HG03439 (cell line): ENCODE measurements at regions not wholly inside any gene's neighbourhood (a gene's known extent, or its start where the extent isn't known, plus 50 kb on each side); places are given as distances from the start of the nearest gene placed in this dataset.

Source experiments
- ATAC-seq: cut with Tn5 transposase; IDR thresholded peaks from one replicate; pipeline ENCODE4 v1.9.1; 2021; ENCODE audit warnings: mild to moderate bottlenecking, moderate library complexity; ENCODE audit not compliant: unreplicated experiment

DNA sequence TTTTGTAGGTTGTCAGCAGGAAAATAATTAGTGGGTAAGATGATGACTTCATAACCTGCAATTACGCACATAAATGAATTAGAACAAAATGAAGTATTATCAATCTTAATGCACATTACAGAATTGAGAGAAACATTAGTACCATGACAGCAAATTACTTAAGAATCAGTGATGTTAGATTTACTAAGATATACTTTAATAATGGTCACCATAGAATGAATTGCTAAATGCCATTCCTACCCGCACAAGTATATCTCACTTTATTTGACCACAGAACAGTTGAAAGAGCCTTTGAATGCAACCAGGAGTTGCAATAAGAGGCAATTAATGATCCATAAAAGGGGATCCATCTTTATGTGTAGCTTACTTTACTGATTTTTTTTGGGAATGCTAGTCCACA lies 816.4 kb upstream of the AGA start:
- ATAC-seq: no peak

- ATAC-seq: no peak
Measured at GRCh38 chr4:178259566-178259965, 817.3 kb upstream of the AGA start.

DNA sequence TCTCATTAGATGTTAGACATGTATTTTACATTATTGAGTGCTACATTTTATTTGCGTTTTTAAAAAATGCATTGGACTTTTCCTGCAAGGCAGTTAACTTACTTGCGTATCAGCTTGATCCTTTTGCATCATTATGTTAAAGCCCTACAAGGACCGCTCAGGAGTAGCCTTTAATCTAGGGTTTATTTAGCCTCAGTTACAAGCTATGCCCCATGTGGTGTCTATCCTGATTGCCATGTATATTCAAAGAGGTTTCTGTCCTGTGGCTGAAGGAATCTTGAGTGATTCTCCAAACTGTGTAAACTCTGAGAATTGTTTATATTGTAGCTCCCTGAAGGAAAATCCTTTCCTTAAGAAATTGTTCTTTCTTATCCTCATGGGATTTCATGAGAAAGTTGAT lies 821.8 kb upstream of the AGA start:
- no peak for ATAC-seq

- ATAC-seq: no peak
Measured at GRCh38 chr4:178271386-178271785, 829.1 kb upstream of the AGA start.

- ATAC-seq: no peak
Measured at GRCh38 chr4:178273168-178273567, 830.9 kb upstream of the AGA start.

DNA sequence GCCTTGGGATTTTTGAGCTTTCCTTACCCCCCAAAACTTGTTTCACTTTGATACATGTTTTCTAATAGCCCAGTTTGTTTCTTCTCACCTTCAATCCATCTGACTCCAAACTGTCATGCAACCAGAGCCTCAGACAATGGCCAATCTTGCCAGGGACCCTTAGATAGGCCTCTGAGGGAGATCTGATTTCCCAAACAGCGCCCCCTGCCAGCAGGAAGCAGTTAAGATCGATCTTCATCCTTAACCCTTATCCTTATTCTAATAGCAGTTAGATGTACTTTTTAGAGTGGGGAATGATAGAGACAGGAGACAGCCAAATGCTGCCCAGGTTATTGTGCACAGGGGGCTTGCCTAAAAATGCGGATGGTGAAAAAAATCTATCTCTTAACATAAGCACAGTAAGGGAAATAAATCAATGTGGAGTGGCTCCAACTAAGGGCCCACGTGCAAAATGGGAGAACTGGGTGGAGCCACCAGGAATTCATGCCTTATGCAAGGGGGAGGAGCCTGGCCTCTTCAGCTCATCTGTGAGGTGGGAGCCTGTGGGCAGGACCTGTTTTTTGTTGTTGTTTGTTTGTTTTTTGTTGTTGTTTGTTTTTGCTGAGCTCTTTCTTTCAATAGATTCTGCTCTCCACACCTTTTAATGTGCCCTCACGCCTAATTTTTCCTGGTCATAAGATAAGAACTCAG lies 833.6 kb upstream of the AGA start:
- no peak for ATAC-seq

GRCh38 chr4:178280362-178280761 lies 838.1 kb upstream of the AGA start:
- no peak for ATAC-seq

DNA sequence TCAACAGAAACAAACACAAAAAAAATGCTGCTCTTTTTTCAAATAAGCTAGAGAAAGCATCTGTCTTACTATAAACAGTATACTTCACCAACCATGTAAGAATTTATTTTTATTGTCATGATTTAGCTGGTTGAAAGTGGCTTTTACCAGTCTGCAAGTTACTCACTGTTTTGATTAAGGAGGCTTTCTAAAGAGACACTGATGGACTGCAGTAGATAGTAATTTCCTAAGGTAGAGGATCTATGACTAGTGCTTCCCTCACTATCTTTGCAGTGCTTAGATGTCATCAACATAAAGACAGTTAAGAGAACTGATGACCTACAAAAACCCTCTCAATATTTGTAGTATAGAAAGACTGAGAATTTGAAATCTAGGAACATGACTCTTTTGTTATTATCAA lies 846.2 kb upstream of the AGA start:
- ATAC-seq: no peak

DNA sequence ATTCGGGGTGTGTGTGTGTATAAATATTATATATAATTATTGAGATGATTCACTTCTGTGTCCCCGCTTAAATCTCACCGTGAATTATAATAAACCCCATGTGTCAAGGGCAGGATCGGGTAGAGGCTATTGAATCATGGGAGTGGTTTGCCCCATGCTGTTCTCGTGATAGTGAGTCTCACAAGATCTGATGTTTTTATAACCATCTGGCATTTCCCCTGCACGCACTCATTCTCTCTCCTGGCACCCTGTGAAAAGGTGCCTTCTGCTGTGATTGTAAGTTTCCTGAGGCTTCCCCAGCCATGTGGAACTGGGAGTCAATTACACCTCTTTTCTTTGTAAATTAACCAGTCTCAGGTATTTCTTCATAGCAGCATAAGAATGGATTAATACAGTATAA lies 851.4 kb upstream of the AGA start:
- ATAC-seq: no peak

- no peak for ATAC-seq
Measured at GRCh38 chr4:178296669-178297068, 854.4 kb upstream of the AGA start.

GRCh38 chr4:178306565-178306964 lies 864.3 kb upstream of the AGA start:
- ATAC-seq: no peak

DNA sequence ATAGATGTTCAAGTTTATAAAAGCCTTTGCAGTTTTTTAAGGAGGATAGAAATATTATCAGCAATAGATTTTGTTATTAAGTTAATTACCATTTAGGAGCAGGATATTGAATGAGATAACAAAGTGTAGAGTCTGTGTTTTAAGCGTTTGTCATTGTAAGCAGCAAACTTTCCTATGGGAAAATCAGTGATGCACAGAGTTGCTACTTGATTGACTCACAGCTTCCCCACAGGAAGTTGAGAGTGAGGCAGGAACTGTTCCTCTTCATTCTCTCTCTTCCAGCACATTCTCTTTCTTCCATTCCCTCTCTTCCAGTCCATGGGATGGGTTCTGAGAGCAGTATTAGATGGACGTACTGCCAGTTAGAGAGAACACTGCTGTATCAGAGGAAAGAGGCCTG lies 867.7 kb upstream of the AGA start:
- no peak for ATAC-seq

- ATAC-seq: no peak
Measured at GRCh38 chr4:178311997-178312396, 869.8 kb upstream of the AGA start.

DNA sequence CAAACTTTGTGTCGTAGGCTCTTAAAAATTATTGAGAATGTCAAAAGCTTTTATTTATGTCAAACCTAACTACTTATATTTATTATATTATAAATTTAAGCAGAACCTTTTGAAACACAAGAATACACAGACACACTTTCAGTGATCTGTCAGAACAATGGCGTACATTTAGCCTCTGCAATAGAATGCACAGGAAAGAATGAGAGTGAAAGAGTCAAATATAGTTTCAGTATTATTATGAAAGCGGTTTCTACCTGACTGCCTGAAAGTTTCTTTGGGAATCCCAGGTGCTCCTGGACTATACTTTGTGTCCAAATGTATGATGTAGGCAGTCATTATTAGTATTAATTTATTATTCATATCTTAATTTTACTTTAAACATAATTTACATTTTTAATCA lies 872.0 kb upstream of the AGA start:
- ATAC-seq: no peak

DNA sequence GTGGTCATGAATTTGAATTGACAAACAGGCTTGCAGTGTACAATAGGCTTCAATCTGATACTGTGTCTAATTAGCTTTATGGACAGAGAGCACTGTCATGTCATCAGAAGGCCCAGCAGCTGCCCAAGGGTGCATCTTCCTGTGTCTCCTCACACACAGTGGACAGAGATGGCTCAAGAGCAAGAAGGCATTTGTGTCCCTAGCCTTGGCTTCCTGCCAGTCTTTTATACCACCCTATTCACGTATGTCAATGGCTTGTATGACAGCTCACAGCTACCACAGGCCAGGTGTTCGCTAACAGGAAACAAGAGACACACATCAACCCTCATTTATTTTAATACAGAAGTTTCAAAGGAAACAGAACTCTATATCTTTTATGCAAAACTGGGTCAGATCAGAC lies 874.0 kb upstream of the AGA start:
- no peak for ATAC-seq

DNA sequence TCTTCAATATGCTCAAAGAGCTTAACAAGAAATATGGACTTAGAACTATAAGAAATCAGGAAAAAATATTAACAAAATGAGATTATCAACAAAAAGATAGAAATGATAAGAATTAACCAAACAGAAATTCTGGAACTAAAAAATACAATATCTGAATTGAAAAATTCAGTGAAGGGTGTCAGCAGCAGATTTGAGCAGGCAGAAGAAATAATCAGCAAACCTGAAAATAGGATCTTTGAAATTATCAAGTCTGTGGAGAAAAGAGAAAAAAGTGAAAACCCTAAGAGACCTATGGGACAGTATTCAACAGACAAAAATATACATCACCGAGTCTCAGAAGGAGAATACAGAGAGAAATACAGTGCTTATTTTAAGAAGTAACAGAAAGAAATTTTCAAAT lies 877.8 kb upstream of the AGA start:
- no peak for ATAC-seq

DNA sequence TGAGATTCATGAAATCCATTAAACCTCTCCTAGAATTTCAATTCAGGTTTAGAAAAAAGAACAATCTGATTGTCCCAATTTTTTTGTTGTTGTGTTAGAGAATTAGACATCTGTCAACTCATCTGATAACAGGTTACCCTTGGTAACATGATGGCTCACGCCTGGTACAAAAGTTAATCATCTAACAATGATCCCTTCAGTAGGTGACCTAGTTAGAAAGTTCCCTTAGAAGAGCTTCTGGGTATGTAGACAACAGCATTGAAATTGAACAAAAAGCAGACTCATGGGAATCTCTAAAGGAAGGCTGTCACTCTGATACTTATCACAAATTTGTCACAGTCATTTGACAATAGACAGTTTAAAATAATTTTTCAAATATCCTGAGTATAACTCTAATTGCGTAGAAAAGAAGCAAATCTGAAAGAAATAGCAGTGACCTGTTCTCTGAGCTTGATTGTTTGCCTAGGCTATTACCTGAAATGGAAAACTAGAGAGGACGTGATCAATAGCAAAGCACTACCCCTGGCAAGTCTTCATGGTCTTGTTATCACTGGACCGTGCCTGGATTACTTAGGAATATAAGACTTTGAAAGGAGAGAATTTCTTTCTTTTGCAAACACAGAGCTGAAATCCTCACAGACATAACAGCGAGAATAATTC lies 880.4 kb upstream of the AGA start:
- ATAC-seq: no peak

- ATAC-seq: no peak
Measured at GRCh38 chr4:178329226-178329872, 887.1 kb upstream of the AGA start.

DNA sequence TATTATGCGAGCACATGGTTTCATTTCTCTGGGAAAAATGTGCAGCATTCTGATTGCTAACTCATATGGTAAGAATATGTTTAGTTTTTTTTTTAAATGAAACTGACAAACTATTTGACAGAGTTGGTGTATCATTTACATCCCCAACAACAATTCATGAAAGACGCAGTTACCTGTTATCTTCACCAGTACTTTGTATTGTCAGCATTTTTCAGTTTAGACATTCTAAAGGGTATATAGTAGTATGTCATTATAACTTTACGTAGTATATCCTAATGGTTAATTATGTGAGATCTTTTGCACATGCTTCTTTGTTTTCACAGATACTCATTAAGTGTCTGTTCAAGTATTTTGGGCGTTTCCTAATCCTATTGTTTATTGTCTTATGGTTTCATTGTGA lies 891.1 kb upstream of the AGA start:
- no peak for ATAC-seq

GRCh38 chr4:178339769-178340168 lies 897.5 kb upstream of the AGA start:
- no peak for ATAC-seq

- ATAC-seq: no peak
Measured at GRCh38 chr4:178340468-178340867, 898.2 kb upstream of the AGA start.

DNA sequence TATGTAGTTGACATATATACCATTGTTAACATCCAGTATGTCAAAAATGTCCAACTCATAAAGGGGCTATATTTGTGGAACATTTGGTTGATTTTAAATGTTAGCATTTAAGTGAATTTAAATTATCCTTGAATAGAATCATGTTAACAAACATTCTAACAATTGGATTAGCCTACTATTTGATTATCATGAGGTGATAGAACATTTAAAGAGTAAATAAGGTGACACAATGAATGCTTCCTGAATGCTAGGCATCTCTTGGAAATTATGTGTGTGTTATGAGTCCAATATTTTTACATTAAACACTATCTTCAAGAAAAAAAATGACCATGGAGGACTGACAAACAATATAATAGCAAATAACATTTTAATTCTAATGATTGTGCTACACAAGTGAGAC lies 901.9 kb upstream of the AGA start:
- ATAC-seq: no peak
